AG08396 (cell line): ENCODE measurements at regions not wholly inside any gene's neighbourhood (a gene's known extent, or its start where the extent isn't known, plus 50 kb on each side); places are given as distances from the start of the nearest gene placed in this dataset.
"Not testable (repeated sequence)": the region's sequence is repeated elsewhere in the genome, so short reads cannot be mapped to it uniquely, and the experiment has no call there.

Source experiments
- DNase-seq: peaks from one replicate; pipeline ENCODE4 v3.0.0; 2012; ENCODE audit warnings: low spot score, mixed read lengths

DNA sequence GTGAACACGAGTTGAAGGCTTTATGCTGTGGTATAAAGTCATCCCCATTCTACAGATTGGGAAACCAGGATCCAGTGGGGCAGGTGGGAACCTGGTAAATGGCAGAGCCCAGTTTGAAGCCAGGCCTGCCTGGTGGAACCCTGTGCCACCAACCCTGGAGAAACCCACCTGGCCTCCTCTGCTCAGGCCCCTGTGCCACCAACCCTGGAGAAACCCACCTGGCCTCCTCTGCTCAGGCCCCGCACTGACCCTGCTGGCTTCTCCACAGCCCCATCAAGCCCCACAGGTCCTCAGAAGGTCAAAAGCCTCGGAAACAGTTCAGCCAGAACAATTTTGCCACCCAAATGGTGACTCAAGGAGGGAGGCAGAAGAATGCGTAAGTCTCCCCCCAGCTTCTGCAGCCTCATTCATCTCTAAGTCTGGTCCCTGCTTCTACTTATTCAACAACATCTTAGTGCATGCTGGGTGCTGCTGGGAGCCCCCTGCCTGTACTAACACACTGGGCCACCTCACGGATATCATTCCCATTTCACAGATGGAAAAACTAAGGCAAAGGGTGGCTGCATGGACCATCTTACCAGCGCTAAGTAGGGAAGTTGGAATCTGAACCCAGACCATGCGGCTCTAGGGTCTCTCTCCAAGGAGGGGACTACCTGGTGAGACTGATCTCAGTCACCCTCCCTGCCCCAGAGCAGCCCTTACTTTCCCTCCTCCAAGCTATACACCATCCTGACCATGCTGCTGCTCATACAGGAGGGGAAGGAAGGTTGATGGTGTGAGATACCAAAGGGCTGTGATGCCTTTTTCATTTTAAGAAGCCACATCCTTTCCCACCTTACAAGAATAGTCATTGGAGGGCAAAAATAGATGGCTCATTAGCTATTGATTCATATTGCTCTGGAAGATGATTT lies 93.7 kb upstream of the ID2 start:
- DNase-seq, result no peak

DNA sequence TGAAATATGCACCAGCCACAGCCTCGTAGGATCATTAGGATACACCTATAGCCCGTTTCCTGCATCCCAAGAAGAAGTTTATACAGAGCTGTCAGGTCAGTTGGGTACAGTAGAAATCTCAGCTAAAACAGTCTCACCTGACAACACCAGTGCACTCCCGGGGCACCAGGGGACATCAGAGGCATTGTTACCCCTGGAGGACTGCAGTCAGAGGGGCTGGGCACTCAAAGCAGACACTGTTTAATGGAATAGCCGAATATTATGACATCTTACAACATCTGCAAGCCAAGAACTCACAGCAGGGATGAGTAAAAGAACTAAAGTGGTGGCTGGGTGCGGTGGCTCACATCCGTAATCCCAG lies 93.0 kb upstream of the ID2 start:
- no peak for DNase-seq

DNA sequence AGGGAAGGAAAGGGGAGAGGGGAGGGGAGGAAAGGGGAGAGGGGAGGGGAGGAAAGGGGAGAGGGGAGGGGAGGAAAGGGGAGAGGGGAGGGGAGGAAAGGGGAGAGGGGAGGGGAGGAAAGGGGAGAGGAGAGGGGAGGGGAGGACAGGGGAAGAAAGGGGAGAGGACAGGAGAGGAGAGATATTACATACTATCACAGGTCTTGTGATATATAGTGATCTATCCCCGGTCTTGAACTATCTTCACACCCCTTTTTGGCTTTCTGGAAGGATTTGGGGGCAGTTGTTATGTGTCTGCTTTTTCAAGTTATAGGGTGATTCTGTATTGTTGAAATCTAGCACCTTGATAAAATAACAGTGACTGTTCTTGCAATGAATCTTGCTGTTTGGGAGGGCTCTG lies 92.1 kb upstream of the ID2 start:
- DNase-seq, result no peak

DNA sequence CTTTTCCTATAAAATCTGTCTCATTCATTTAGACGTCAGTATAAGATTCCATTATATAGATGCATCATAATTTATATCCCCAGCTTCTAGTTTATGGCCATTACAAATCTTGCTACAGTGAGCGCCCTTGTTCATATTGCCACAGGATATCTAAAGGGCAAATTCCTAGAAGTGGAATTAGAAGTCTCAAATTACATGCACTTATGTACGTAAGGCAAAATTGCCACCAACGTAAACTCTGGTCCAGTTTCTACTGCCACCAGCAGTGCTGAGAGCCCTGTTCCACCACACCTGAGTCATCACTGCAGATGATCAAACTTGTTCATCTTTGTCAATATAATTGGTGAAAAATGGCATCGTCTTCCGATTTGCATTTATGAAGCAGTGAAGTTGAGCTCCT lies 90.9 kb upstream of the ID2 start:
- DNase-seq, result no peak

DNA sequence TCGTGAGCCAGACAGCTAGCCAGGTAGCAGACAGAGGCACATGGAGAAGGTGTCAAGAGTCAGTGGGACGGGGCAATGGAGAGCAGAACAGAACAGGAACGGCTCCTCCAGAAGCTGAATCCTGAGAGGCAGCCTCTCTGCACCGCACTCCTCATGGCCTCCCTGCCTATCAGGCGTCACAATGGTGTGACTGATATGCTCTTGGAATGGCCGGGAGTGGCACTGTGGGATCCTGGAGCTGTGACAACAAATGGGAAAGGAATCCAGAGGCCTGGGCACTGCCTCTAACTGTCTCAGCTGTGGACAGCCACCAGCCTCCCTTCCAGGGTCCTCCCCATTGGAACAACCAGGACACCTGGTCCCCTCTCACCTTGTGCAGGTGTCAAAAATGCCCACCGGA lies 89.1 kb upstream of the ID2 start:
- no peak for DNase-seq

DNA sequence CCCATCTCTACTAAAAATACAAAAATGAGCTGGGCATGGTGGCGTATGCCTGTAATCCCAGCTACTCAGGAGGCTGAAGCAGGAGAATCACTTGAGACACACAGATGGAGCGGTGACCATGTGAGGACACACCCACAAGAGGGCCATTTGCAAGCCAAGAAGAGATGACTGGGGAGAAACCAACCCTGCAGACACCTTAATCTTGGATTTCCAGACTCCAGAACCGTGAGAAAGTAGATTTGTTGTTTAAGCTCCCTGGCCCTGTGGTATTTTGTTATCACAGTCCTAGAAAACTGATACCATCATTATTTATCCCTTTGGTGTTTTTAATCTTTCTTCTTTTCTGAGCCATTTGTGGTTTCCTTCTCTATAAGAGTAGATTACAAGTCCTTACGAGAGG lies 88.6 kb upstream of the ID2 start:
- no peak for DNase-seq

DNA sequence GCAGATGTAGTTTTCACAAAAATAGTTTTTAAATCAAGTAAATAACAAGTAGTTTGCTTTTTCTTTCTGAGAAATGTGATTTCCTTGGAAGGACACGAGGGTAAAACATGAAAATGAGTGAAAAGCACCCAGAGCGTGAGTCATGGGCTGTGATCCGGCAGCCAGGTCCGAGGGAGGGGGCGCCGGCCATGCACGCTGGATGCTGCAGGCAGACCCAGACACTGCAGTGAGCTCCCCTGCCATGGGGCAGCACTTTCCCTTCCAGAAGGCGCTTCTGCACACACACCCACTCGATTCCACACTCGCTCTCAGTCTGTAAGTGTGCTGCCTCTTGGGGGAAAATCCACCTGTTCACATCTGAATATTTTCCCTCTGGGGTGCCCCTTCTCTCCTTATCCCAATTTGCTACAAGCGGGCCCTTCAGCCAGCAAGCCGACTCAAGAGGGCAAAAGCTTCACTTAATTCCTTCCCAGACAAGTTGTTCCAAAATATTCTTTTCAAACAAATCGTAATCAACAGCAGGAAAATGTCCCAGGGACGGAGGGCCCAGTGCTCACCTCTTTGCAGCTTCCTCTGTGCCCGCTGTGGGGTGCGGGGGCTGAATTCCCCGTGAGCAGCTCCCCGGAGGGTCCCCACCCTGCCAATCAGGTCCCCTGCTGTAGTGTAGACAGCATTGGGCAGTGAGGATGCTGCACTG lies 87.0 kb upstream of the ID2 start:
- DNase-seq, result no peak

DNA sequence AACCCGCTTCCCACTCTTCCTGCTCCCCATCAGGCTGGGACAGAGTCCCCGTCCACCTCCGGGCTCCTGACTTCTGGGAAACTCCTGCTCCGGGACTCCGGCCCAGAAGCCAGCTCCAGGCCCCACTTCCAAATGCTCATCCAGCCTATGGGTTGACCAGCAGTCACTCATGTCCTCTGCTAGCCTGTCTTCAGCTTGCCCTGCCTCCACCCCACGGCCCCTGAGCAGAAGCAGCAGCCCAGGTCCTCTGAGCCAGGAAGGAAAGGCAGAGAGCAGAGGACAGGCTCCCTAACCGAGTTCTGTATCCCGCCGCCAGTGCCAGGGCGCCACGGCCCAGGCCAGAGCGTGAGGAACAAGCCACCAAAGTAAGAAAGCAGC lies 86.4 kb upstream of the ID2 start:
- DNase-seq, result no peak

DNA sequence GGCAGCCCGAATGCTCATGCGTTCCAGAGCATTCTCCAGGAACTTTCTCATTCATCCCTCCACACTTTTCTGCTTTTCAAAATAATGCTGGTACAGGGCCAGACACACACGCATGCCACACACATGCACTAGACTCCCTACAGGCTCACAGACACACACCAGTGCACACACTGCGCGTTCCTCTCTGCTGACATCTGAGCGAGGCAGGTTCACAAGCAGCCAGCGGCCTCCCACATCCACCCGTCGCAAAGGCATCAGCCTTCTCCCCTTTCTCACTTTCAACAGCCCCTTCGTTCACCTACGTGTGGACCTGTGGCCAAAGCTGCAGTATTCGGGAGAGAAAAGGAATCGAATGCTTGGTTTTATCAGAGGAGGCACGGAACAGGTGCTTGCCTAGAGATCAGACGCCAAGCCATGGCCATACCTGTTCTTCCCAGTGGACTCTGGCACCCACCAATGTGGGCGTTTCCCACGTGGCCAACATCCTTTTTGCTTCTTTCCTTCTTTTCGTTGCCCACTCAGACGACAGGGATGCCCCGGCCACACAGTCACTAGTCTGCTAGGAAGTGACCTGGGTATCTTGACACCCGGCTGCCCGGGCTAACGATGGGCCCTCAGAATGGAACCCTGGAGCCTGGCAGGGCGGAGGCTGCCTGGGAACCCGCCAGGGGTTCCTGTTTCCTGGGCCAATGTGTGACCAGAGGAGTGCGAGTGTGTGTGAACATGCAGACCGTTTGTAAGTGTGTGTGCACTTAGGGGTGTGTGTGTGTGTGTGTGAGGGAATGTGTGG lies 85.8 kb upstream of the ID2 start:
- no peak for DNase-seq

DNA sequence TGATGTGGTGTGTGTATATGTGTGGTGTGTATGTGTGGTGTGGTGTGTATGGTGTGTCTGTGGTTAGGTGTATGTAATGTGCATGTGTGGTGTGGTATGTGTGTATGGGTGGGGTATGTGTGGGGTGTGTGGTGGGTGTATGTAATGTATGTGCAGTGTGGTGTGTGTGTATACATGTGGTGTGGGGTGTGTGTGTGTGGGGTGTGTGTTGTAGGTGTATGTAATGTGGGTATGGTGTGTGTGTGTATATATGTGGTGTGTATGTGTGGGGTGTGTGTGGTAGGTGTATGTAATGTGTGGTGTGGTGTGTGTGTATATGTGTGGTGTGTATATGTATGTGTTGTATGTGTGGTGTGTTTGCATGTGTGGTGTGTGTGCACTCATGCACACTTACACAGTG lies 84.8 kb upstream of the ID2 start:
- no peak for DNase-seq

DNA sequence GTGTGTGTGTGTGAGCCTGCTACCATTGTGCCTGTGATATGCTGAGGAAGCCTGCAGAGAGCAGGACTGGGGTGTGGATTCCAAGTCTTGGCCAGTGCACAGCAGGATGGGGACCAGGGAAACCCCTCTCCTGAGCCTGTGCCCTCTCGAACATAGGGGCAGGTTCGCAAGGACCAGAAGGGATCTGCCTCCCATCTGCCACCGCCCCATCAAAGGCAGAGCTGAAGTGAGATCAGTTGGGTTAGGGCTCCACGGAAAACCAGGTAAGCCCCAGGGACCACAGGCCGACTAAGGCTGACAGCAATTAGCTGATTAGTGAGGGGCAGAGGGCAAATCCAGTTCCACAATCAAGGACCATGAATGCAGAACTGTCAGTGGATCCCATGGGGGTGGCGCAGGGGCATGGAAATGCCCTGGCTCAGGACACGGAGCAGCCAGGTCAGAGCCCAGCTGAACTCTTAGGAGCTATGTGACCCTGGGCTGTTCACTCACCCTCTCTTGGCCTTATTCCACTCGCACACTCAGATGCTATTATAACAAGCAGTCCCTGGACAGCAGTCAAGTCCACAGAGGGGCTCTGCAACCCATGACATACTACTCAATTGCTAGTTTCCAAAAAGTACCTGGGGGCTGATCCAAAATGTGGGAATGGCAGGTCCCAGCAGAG lies 84.2 kb upstream of the ID2 start:
- no peak for DNase-seq

DNA sequence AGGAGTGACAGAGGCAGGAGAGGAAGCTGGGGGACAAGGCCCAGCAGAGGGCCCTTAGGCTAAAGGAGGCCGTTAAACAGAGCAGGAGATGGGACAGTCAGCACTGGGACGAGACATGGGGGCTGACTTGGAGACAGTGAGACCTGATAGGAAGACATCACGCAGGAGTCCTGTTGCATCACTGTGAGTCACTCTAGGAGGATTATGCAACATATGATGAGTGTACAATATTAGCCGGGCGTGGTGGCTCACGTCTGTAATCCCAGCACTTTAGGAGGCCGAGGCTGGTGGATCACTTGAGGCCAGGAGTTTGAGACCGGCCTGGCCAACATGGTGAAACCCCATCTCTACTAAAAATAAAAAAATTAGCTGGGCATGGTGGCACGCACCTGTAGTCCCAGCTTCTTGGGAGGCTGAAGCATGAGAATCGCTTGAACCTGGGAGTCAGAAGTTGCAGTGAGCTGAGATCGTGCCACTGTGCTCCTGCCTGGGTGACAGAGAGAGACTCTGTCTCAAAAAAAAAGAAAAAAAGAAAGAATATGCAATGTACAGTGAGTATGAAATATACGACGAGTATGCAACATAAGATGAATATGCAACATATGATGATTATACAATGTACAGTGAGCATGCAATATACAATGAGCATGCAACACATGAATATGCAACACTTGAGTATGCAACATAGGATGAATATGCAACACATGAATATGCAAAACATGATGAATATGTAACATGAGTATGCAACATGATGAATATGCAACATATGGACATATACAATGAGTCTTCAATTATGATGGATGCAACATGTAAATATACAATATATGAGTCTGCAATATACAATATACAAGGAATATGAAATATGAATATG lies 83.3 kb upstream of the ID2 start:
- peak; percentile 79 for DNase-seq

DNA sequence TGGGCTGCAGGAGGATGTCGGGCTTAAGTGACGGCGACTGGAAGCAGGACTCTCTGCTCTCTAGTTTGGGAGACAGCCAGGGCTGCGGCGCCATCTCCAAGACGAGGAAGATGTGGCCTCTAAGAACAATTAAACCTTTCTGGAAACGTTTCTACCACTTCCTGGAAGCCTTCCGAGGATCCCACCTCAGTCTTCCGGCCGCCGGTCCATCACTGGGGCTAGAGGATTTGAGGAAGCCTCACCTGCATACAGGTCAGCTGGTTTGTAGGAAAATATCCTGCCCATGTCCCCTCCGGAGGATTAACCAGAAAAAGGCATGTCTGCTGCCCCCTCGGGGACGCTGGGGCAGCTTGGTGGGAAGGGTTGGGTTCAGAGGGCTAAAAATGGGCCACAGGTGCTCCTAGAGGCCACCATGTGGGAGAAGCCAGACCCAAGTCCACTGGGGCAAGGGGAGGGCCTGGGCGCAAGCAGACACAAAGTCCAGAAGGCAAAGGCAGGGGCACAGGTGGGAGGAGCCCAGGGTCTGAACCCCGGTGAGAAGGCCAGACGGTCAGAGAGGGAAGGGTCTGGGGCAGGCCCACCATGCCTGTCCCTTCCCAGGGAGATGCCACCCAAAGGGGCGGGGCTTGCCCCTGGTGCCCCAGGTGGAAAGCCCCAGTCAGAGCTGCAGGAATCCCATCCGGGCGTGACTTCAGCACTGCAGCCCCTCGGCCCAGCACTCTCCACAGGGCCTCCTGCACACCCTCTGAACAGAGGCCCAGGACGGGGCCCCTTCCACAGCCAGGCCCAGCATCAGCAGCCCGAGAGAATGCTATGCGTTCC lies 82.2 kb upstream of the ID2 start:
- no peak for DNase-seq

DNA sequence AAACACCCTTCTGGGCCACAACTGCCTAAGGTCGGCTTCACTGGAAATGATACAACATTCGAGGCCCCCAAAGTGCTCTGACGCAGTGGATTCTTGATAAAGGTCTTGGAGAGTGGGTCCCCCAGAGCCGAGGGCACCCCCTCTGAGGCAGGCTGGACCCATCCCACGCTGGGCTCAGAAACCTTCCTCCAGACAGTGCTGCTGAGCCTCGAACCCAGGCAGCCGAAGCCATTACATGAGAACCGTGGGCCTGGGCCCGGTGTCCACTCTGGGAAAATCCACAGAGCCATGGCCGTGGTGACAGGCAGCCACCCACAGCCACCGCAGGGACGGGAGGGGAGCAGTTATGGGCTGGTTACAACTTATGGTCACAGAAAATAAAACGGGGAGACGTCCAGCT lies 81.4 kb upstream of the ID2 start:
- DNase-seq, result no peak

DNA sequence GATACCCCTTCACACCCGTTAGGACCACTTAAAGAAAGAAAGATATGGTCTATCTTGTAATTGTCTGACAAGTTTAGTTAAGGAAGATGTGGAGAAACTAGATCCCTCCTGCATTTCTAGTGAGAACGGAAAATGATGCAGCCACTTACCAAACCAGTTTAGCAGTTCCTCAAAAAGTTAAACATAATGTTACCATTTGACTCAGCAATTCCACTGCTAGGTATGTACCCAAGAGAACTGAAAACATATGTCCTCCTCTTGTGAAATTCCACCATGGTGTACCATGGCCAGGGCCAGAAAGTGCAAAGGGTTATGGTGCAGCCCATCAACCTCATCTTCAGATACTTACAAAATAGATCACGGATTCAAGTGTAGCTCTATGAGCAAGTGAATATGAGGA lies 79.0 kb upstream of the ID2 start:
- DNase-seq, result no peak

DNA sequence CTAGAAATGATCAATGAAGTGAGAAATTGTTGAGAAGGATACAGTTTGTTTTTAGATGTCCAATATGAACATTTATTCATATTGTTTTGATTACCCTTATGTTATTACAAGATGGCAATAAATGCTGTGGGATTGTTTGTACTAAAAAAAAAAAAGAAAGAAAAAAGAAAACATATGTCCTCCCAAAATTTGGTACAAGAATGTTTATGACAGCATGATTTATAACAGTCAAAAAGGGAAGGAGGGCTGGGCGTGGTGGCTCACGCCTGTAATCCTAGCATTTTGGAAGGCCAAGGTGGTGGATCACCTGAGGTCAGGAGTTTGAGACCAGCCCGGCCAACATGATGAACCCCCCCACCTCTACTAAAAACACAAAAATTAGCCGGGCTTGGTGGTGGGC lies 78.5 kb upstream of the ID2 start:
- DNase-seq, result not testable (repeated sequence)

DNA sequence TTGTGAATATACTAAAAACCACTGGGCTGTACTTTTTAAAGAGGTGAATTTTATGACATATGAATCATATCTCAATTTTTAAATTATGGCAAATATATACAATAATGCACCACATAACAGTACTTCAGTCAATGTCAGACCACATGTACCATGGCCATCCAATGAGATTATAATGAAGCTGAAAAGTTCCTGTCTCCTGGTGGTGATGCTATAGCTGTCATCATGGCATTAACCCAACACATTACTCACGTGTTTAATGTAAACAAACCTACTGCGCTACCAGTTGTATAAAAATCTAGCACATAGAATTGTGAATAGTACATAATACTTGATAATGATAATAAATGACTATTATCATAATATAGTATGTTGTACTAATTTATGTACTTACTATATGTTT lies 77.6 kb upstream of the ID2 start:
- DNase-seq, result no peak

DNA sequence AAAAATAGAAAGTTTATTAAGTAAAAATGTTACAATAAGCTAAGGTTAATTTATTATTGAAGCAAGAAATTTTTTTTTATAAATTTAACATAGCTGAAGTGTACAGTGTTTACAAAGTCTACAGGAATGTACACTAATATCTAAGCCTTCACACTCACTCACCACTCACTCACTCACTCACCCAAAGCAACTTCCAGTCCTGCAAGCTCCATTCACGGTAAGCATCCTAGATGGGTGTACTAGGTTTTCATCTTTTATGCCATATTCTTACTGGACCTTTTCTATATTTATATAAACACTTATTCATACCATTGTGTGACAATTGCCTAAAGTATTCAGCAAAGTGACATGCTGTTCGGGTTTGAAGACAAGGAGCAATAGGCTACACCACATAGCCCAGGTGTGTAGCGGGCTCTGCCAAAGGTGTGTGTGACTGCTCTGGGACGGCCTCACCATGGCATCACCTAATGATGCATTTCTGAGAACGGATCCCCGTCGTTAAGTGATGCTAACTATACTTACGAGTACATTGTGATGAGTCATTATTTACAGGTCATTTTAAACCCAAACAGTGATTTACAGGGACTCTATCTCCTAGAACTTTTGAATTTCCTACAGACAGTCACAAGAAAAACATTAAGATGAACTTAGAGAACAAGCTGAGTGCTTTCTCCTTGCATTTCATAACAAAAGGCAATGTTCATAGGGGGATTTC lies 76.3 kb upstream of the ID2 start:
- DNase-seq, result no peak

DNA sequence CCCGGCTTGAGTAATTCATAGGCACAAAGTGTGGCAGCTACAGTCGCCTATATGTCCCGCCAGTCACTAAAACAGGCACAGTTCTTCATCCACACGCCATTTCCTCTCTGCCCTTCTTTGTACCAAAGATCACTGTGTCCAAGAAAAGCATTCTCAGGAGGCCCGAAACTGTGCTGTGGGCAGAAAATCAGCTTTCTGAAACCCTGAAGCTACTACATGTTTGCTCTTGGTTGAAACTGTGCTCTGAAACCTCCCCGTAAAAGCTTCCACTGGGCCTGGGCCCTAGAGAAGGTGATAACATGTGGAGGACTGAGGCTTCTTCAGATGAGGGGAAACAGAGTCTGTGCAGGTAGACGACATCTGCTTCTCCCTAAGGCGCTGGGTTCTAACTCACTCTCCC lies 75.6 kb upstream of the ID2 start:
- no peak for DNase-seq
